A549 (cell line): ENCODE measurements at regions not wholly inside any gene's neighbourhood (a gene's known extent, or its start where the extent isn't known, plus 50 kb on each side); places are given as distances from the start of the nearest gene placed in this dataset.

ENCODE experiments used
- CTCF ChIP-seq: fragments of >200 bp; sonication (Bioruptor Twin); formaldehyde crosslinking; IDR thresholded peaks from 3 replicates; pipeline ENCODE4 v1.5.1; 2016
- EHMT2 ChIP-seq: fragments of 200-600 bp; sonication (generic); IDR thresholded peaks from 2 replicates; pipeline ENCODE4 v1.6.1; 2016; ENCODE audit warnings: antibody characterized with exemption, low read depth, mild to moderate bottlenecking, moderate library complexity
- HDAC2 ChIP-seq: fragments of 200-600 bp; sonication (generic); IDR thresholded peaks from 2 replicates; pipeline ENCODE4 v1.6.1; 2016
- HMGXB4 ChIP-seq: fragments of 250-450 bp; sonication (Bioruptor Pico); IDR thresholded peaks from 2 replicates; pipeline ENCODE4 v1.5.0; 2021; ENCODE audit warnings: mild to moderate bottlenecking, moderate library complexity, borderline replicate concordance
- JUN ChIP-seq, 2 experiments: fragments of >200 bp; sonication (Bioruptor Twin); formaldehyde crosslinking; IDR thresholded peaks; 2 replicates in 1 of 2; 3 replicates in 1 of 2; pipeline ENCODE4 v1.6.1; 2016 to 2017
- KDM1A ChIP-seq: fragments of 200-600 bp; sonication (generic); IDR thresholded peaks from 2 replicates; pipeline ENCODE4 v1.6.1; 2016; ENCODE audit warnings: low read depth, mild to moderate bottlenecking
- KDM5A ChIP-seq: fragments of 200-600 bp; sonication (generic); IDR thresholded peaks from 2 replicates; pipeline ENCODE4 v1.6.1; 2016; ENCODE audit warnings: antibody characterized with exemption, mild to moderate bottlenecking
- POLR2A ChIP-seq: IDR thresholded peaks from 2 replicates; pipeline ENCODE4 v1.6.1; 2012; ENCODE audit warnings: mild to moderate bottlenecking, low read length
- RAD21 ChIP-seq, 2 experiments: fragments of >200 bp in 1 of 2; sonication (Bioruptor Twin) in 1 of 2; formaldehyde crosslinking in 1 of 2; IDR thresholded peaks in 1 of 2; conservative IDR thresholded peaks in 1 of 2; 2 replicates in 1 of 2; 3 replicates in 1 of 2; pipeline ENCODE4 v1.6.1; 2012 to 2018; ENCODE audit warnings: inconsistent platforms in 1 of 2
- REST ChIP-seq: fragments of 200-600 bp; sonication (generic); IDR thresholded peaks from 2 replicates; pipeline ENCODE4 v1.6.1; 2016; ENCODE audit warnings: antibody characterized with exemption, mild to moderate bottlenecking, moderate library complexity
- RFX5 ChIP-seq: fragments of 450-650 bp; IDR thresholded peaks from 2 replicates; pipeline ENCODE4 v1.7.1; 2014; ENCODE audit warnings: antibody characterized with exemption, mild to moderate bottlenecking, moderate library complexity
- ZFP36 ChIP-seq: fragments of 450-650 bp; IDR thresholded peaks from 2 replicates; pipeline ENCODE4 v1.6.1; 2014; ENCODE audit warnings: borderline replicate concordance; ENCODE audit not compliant: partially characterized antibody

GRCh38 chr16:9188721-9189120 is 97.3 kb downstream of the HAPSTR1 start:
- TF ChIP-seq CTCF (no peak), KDM1A (no peak), RFX5 (no peak), KDM5A (no peak), RAD21 (conservative IDR thresholded peaks at IDR 0.05 in 1 of 2, IDR thresholded peaks at IDR 0.05 in 1 of 2) (no peak), HMGXB4 (CRISPR knock-in tag) (no peak), POLR2A (no peak), HDAC2 (no peak), ZFP36 (no peak), EHMT2 (no peak), JUN (IDR thresholded peaks at IDR 0.05) (no peak), REST (no peak)
